ENCODE measurements at regions not wholly inside any gene's neighbourhood (a gene's known extent, or its start where the extent isn't known, plus 50 kb on each side); places are given as distances from the start of the nearest gene placed in this dataset.

GRCh38 chr1:186518395-186518794, 57.5 kb upstream of the PDC start:
- Histone ChIP-seq H3K36me3 (ENCODE audit: control insufficient read depth in 1 of 2, insufficient read depth in 2 of 2, low read length in 2 of 2) (no peaks in the 10 kb centered on the region), H2BK5ac (ENCODE audit: low read depth, low read length, poor library complexity) (no peak overlapping the region), H3K9me3 (ENCODE audit: insufficient read depth, low read depth, low read length) (no peaks in the 10 kb centered on the region), H4K12ac (ENCODE audit: low read depth, low read length) (no peak overlapping the region), H3K27me3 (ENCODE audit: insufficient read depth, low read length) (no peaks in the 10 kb centered on the region), H3K79me1 (ENCODE audit: low read length) (no peaks in the 10 kb centered on the region), H3K9ac (ENCODE audit: low read length) (no peak overlapping the region), H4K8ac (ENCODE audit: low read depth, low read length) (no peak overlapping the region), H3K79me2 (ENCODE audit: control insufficient read depth, insufficient read depth, low read length, poor library complexity) (no peaks in the 10 kb centered on the region), H3K27ac (ENCODE audit: low read depth, low read length) (no peak overlapping the region), H3K4me3 (ENCODE audit: low read depth, low read length) (no peak overlapping the region), H3K4ac (ENCODE audit: low read depth, low read length) (no peak overlapping the region), H3K4me2 (ENCODE audit: low read length) (no peak overlapping the region), H2BK12ac (ENCODE audit: low read length) (no peak overlapping the region), H3K23ac (ENCODE audit: low read length) (no peak overlapping the region), H2AFZ (ENCODE audit: insufficient read depth, low read length, poor library complexity) (no peak overlapping the region), H2BK120ac (ENCODE audit: insufficient read depth, low read length, poor library complexity) (no peak overlapping the region), H3K14ac (ENCODE audit: low read length) (no peak overlapping the region), H2AK5ac (ENCODE audit: low read length) (no peak overlapping the region), H3K18ac (ENCODE audit: low read length) (no peak overlapping the region), H4K91ac (ENCODE audit: low read depth, low read length) (no peak overlapping the region), H3K4me1 (ENCODE audit: control insufficient read depth in 1 of 2, insufficient read depth in 2 of 2, low read length in 2 of 2) (no peaks in the 10 kb centered on the region)
- DNase-seq, result no peak

GRCh38 chr1:186514367-186514766, 53.5 kb upstream of the PDC start:
- Histone ChIP-seq H4K91ac (ENCODE audit: low read depth, low read length) (no peak overlapping the region), H4K8ac (ENCODE audit: low read depth, low read length) (no peak overlapping the region), H3K9ac (ENCODE audit: low read length) (no peak overlapping the region), H3K18ac (ENCODE audit: low read length) (no peak overlapping the region), H3K79me1 (ENCODE audit: low read length) (no peaks in the 10 kb centered on the region), H3K9me3 (ENCODE audit: insufficient read depth, low read depth, low read length) (no peaks in the 10 kb centered on the region), H3K4me2 (ENCODE audit: low read length) (no peak overlapping the region), H2BK5ac (ENCODE audit: low read depth, low read length, poor library complexity) (no peak overlapping the region), H3K27me3 (ENCODE audit: insufficient read depth, low read length) (no peaks in the 10 kb centered on the region), H3K4ac (ENCODE audit: low read depth, low read length) (no peak overlapping the region), H3K36me3 (ENCODE audit: control insufficient read depth in 1 of 2, insufficient read depth in 2 of 2, low read length in 2 of 2) (no peaks in the 10 kb centered on the region), H2BK120ac (ENCODE audit: insufficient read depth, low read length, poor library complexity) (no peak overlapping the region), H3K4me1 (ENCODE audit: control insufficient read depth in 1 of 2, insufficient read depth in 2 of 2, low read length in 2 of 2) (no peaks in the 10 kb centered on the region), H3K4me3 (ENCODE audit: low read depth, low read length) (no peak overlapping the region), H3K14ac (ENCODE audit: low read length) (no peak overlapping the region), H3K27ac (ENCODE audit: low read depth, low read length) (no peak overlapping the region), H2AFZ (ENCODE audit: insufficient read depth, low read length, poor library complexity) (no peak overlapping the region), H3K23ac (ENCODE audit: low read length) (no peak overlapping the region), H4K12ac (ENCODE audit: low read depth, low read length) (no peak overlapping the region), H3K79me2 (ENCODE audit: control insufficient read depth, insufficient read depth, low read length, poor library complexity) (no peaks in the 10 kb centered on the region), H2BK12ac (ENCODE audit: low read length) (no peak overlapping the region), H2AK5ac (ENCODE audit: low read length) (no peak overlapping the region)
- WGBS (ENCODE audit: extremely low coverage, insufficient coverage, insufficient read length), result no CpG with 5 or more reads among the region's 4 CpGs
- DNase-seq, result no peak

GRCh38 chr1:186513526-186513925, 52.6 kb upstream of the PDC start:
- no CpG with 5 or more reads among the region's 3 CpGs for WGBS (ENCODE audit: extremely low coverage, insufficient coverage, insufficient read length)
- no peaks in the 10 kb centered on the region for H3K9me3 ChIP-seq (ENCODE audit: insufficient read depth, low read depth, low read length)

GRCh38 chr1:186512698-186513457, 52.0 kb upstream of the PDC start:
- no peak overlapping the region for H2BK12ac ChIP-seq (ENCODE audit: low read length)

More at GRCh38 chr1:186513526-186513925, 52.6 kb upstream of the PDC start:
- no peak overlapping the region for H2AFZ ChIP-seq (ENCODE audit: insufficient read depth, low read length, poor library complexity)
- H3K4me3 ChIP-seq (ENCODE audit: low read depth, low read length), result no peak overlapping the region
- H3K79me1 ChIP-seq (ENCODE audit: low read length), result no peaks in the 10 kb centered on the region
- no peak overlapping the region for H2BK5ac ChIP-seq (ENCODE audit: low read depth, low read length, poor library complexity)
- H3K79me2 ChIP-seq (ENCODE audit: control insufficient read depth, insufficient read depth, low read length, poor library complexity), result no peaks in the 10 kb centered on the region
- no peak overlapping the region for H2AK5ac ChIP-seq (ENCODE audit: low read length)
- no peak overlapping the region for H3K9ac ChIP-seq (ENCODE audit: low read length)
- H3K18ac ChIP-seq (ENCODE audit: low read length), result no peak overlapping the region
- no peak overlapping the region for H4K91ac ChIP-seq (ENCODE audit: low read depth, low read length)
- no peak overlapping the region for H3K14ac ChIP-seq (ENCODE audit: low read length)
- no peak overlapping the region for H3K4me2 ChIP-seq (ENCODE audit: low read length)
- no peaks in the 10 kb centered on the region for H3K27me3 ChIP-seq (ENCODE audit: insufficient read depth, low read length)
- H2BK120ac ChIP-seq (ENCODE audit: insufficient read depth, low read length, poor library complexity), result no peak overlapping the region
- no peak overlapping the region for H3K4ac ChIP-seq (ENCODE audit: low read depth, low read length)
- no peak overlapping the region for H3K23ac ChIP-seq (ENCODE audit: low read length)
- no peaks in the 10 kb centered on the region for H3K36me3 ChIP-seq (ENCODE audit: control insufficient read depth in 1 of 2, insufficient read depth in 2 of 2, low read length in 2 of 2)
- DNase-seq, result no peak
- no peak overlapping the region for H3K27ac ChIP-seq (ENCODE audit: low read depth, low read length)
- H4K12ac ChIP-seq (ENCODE audit: low read depth, low read length), result no peak overlapping the region
- no peaks in the 10 kb centered on the region for H3K4me1 ChIP-seq (ENCODE audit: control insufficient read depth in 1 of 2, insufficient read depth in 2 of 2, low read length in 2 of 2)
- no peak overlapping the region for H2BK12ac ChIP-seq (ENCODE audit: low read length)
- no peak overlapping the region for H4K8ac ChIP-seq (ENCODE audit: low read depth, low read length)

More at GRCh38 chr1:186512698-186513457, 52.0 kb upstream of the PDC start:
- Histone ChIP-seq H3K27me3 (ENCODE audit: insufficient read depth, low read length) (no peaks in the 10 kb centered on the region), H3K14ac (ENCODE audit: low read length) (no peak overlapping the region), H3K9ac (ENCODE audit: low read length) (no peak overlapping the region), H2AK5ac (ENCODE audit: low read length) (no peak overlapping the region), H3K4me3 (ENCODE audit: low read depth, low read length) (no peak overlapping the region), H2BK5ac (ENCODE audit: low read depth, low read length, poor library complexity) (no peak overlapping the region), H3K27ac (ENCODE audit: low read depth, low read length) (no peak overlapping the region), H3K4me2 (ENCODE audit: low read length) (no peak overlapping the region), H3K4ac (ENCODE audit: low read depth, low read length) (no peak overlapping the region), H3K18ac (ENCODE audit: low read length) (no peak overlapping the region), H3K4me1 (ENCODE audit: control insufficient read depth in 1 of 2, insufficient read depth in 2 of 2, low read length in 2 of 2) (no peaks in the 10 kb centered on the region), H3K9me3 (ENCODE audit: insufficient read depth, low read depth, low read length) (no peaks in the 10 kb centered on the region), H3K36me3 (ENCODE audit: control insufficient read depth in 1 of 2, insufficient read depth in 2 of 2, low read length in 2 of 2) (no peaks in the 10 kb centered on the region), H4K8ac (ENCODE audit: low read depth, low read length) (no peak overlapping the region), H3K23ac (ENCODE audit: low read length) (no peak overlapping the region), H2AFZ (ENCODE audit: insufficient read depth, low read length, poor library complexity) (no peak overlapping the region), H4K12ac (ENCODE audit: low read depth, low read length) (no peak overlapping the region), H3K79me2 (ENCODE audit: control insufficient read depth, insufficient read depth, low read length, poor library complexity) (no peaks in the 10 kb centered on the region), H2BK120ac (ENCODE audit: insufficient read depth, low read length, poor library complexity) (no peak overlapping the region), H4K91ac (ENCODE audit: low read depth, low read length) (no peak overlapping the region), H3K79me1 (ENCODE audit: low read length) (no peaks in the 10 kb centered on the region)
- no CpG with 5 or more reads among the region's 3 CpGs for WGBS (ENCODE audit: extremely low coverage, insufficient coverage, insufficient read length)
- no peak for DNase-seq
